ENCODE measurements at regions not wholly inside any gene's neighbourhood (a gene's known extent, or its start where the extent isn't known, plus 50 kb on each side); places are given as distances from the start of the nearest gene placed in this dataset.
A peak's percentile ranks its signal among the peaks of the same experiment; 100 is the strongest.

DNA sequence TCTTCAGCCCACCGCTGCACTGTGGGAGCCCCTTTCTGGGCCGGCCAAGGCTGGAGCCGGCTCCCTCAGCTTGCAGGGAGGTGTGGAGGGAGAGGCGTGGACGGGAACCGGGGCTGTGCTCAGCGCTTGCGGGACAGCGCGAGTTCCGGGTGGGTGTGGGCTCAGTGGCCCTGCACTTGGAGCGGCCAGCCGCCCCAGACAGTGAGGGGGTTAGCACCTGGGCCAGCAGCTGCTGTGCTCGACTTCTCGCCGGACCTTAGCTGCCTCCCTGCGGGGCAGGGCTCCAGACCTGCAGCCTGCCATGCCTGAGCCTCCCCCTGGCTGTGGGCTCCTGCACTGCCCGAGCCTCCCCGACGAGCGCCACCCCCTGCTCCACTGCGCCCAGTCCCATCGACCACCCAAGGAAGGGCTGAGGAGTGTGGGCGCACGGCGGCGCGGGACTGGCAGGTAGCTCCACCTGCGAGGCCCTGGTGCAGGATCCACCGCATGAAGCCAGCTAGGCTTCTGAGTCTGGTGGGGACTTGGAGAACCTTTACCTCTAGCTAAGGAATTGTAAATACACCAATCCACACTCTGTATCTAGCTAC is 92.9 kb upstream of the MAST4 start:
- no peak for ATAC-seq

DNA sequence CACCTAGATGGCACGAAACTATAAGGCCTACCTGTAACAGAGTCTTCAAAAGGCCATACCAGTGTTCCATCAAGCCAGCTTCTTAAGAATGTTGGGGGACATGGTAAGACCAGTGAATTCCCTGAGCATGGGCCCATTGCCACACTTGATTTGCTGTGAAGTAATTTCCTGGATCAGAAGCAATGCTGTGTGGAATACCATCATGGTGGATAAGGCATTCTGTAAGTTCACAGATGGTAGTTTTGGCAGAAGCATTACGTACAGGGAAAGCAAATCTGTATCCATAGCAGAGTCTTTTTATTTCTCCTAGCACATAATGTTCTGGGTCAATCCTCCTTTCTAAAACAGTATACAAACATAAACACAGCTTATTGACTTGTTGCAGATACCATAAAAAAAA is 89.1 kb upstream of the MAST4 start:
- no peak for ATAC-seq

DNA sequence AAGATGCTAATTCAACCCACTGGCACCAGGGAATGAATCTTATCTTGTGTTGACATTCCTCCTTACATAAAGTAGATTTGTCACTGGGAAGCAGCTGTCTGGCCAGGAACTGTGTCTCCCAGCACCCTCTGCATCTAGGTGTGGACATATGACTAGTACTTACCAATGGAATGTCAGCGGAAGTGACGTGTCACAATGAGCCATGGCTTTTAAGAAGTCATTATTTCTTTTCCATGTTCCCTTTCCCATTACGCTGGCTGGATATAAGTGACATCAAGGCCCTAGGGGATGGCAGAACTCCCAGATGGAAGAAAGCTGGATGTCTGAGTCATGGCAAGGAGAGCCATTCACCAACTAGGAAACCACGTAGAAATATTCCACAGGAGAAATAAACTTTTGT is 84.7 kb upstream of the MAST4 start:
- ATAC-seq = no peak

DNA sequence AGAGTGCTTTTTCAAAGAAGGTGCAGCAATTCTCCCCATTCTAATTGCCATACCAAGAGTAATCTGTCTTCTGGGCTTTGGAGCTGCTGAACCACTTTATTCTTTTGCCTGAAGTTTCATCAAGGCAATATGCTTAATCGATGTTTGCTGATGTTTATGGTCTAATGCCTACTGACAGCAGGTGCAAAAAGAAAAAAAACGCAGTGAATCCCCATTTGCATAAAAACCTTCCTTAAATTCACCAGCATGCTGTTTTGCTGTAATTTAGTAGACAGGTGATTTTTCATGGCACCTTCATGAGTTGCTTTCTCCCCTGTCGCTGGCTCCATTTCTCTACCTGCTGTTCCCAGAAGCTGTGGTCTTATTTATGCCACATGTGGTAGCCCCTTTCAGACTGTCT is 83.1 kb upstream of the MAST4 start:
- no peak for ATAC-seq

DNA sequence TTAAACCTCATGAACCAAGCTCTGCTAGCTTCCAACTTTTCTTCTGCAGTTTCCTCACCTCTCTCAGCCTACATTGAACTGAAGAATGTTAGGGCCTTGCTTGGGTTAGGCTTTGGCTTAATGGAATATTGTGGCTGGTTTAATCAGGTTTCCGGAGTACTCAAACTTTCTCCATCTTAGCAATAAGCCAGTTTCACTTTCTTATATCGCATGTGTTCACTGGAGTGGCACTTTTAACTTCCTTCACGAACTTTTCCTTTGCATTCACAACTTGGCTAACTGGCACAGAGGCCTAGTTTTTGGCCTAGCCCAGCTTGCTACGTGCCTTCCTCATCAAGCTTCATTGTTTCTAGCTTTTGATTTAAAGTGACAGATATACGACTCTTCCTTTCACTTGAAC is 81.0 kb upstream of the MAST4 start:
- ATAC-seq = no peak

DNA sequence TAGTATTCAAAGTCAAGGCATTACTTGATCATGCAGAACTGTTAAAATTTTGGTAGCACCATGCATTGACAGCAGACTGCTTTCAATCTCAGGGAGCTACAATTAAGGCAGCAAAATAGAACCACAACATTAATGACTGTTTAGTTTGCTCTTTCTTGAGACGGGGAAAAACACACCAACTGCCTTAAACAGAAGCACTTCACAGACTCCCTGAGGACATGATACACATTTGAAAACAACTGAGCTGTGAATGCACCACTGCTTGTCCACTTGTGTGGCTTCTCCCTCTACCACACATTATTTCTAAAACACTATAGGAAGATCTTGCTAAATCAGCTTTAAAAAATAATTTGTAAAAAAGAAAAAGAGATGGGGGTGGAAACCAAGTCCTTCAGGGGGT is 79.6 kb upstream of the MAST4 start:
- ATAC-seq = no peak

DNA sequence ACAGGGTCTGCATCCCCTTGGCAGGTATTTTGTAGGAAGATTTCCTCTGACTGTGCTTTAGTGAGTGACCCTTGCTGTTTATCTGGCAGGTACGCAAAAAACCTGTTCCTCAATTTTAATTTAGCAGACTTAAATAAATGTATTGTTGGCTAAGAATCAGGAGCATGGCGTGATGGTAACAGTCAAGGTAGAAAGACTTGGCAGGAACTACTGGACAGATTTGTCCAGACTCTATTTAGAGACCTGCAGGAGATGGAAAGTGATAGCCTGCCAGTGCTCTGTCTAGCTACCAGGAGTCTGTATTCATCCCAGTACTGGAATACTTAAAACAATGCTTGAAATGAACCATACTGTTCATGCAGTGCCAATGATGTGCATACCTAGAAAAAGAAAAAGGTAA is 78.8 kb upstream of the MAST4 start:
- ATAC-seq = no peak

DNA sequence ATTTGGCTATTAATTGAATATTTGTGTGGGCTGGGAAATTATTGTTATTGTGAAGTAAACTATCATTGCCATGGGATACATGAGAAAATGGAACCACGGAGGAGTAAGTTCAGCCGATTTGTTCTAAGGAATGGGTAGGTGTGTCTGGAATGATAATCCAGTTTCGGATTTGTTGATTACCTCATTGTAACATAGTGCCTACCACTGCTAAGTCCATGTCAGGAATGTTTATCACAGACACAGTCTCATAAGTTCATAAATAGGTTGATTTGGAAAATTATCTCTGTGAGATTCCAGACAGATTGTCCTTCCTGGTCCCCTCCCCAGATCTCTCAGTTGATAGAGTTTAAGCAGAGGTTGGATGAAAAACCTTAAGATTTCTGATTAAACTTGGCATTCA is 78.1 kb upstream of the MAST4 start:
- ATAC-seq = no peak

DNA sequence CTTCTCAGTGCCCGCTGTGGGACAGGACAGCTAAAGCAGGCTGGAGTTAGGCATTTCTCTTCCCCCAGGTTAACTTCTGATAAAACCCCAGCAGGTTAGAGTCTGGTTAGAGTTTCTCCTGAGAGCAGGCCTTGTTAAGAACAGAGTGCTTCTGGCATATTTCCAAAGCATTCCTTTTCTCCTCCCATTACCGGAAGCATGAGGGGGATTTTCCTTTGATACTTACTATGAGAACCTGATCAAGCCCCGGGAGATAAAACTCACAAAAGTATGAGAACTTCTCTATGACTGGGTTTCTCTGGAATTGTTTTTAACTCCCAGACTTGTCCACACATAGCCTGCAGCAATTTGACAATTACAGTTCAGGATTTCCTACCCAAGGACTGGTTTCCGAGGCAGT is 77.4 kb upstream of the MAST4 start:
- no peak for ATAC-seq

DNA sequence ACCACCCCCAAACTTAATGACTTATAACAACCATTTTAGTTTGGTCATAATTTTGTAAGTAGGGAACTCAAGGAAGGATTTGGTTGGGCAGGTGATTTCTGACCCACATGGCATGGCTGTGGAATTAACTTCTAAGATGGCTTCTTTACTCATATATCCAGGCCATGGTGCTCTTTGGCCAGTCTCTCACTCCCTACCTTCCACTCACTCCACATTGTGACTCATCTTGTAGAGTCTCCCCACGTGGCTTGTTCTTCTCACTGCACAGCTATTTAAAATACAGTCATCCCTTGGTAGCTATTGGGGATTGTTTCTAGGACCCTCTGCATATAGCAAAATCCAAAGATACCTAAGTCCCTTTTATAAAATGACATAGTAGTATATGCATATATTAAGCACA is 76.6 kb upstream of the MAST4 start:
- ATAC-seq = no peak

DNA sequence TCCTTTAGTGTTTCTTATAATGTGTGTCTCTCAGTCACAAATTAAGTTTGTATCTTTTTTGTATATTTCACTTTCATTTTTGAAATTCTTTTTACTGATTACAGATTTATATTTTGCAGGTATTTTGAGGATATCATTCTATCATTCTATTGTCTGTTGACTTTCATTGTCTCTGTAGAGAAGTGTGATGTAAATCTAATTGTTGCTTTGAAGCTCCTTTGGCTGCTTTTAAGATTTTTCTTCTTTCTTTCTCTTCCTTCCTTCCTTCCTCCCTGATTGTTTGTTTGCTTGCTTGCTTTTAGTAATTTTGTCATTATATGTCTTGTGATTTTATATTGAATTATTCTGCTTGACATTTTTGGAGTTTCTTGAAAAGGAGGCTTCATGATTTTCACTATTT is 75.3 kb upstream of the MAST4 start:
- no peak for ATAC-seq

DNA sequence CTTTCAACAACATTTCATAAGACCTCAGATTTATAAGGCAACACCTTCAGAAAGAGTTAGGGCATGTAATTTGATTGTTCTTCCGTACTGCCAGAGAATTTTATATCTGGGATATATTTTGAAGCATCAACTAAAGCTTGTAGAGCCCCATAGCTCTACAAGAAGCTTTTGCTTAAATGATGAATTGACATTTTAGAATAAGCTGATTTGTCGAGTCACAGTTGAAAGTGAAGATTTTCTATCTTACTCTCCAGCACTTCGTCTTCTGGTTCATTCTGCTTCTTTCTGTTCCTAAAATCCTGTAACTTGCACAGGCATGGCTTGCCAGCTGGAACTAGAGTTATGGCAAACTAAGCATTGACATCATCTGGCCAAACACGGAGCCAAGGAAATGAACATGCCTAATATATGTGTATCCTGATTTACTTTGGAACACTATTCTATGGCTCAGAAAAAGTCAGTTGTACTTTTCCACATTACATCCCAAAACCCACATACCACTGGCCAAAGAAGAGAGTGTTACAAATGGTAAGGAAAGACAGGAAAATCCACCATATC is 68.6 kb upstream of the MAST4 start:
- no peak for ATAC-seq

DNA sequence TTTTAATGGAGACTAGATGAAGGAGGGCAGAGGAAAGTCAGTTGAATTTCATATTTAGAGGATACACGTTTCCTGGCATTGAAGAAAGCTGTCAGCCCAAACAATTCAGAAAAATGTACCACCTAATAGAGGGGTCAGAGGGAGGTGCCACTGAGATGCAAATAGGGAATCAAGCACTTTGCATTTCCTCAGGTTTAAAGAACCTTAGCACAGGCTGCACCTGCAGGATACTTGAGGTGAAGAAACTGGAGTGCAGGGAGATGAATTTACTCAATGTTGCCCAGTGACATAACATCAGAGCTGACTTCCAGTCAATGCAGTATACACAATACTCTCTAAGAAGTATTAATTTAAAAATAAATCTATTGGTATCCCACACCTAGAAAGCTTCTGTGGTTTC is 67.0 kb upstream of the MAST4 start:
- no peak for ATAC-seq

DNA sequence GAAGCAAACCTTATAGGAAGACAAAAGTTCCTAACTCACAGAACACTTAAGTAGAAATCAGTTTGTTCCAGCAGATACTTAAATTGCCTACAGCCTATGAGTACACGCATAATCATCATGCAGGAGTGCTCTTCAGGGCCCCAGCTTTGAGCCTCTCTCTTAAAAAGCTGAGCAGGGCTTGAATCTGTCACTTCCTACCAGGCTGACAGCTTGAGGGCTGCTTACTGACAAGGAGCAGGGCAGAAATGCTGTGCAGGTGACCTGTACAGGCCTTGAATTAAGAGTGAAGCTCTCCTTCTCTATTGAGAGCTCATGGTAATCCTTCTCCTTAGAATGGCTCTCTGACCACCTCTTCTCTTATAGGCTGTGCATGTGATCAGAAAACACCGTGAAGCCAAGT is 66.5 kb upstream of the MAST4 start:
- ATAC-seq = no peak

DNA sequence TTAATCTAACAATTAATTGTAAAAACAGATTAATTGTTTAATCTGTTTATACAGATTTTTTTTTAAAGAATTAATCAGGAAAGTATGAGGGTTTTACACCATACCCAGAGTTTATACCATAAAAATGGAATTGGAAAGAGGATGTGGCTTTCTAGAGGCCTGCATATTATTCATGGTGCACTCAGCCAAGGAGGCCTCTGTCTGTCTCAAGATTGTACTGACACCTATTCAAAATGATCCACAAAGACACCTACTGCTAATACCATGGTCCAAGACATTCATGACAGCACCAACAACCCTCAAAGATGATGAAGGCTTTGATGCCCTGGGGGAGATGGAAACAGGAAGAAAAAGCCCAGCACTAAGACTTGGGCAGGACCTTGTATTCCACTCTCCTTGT is 58.1 kb upstream of the MAST4 start:
- no peak for ATAC-seq

DNA sequence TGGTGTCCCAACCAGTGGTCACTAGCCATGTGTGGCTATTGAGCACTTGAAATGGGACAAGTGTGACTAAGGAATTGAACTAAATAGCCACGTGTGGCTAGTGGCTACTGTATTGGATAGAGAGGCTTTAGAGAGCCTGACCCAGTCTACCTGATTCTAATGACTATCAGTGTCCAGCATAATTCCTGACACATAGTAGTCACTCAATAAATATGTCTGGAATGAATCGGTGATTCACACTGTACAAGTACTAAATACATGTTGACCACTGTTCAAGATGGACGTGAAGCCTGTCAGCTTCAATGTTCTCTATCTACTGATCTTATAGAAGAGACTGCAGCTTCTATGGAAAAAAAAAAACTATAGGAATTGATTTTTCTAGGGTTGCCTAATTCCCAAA is 57.7 kb upstream of the MAST4 start:
- ATAC-seq = no peak

DNA sequence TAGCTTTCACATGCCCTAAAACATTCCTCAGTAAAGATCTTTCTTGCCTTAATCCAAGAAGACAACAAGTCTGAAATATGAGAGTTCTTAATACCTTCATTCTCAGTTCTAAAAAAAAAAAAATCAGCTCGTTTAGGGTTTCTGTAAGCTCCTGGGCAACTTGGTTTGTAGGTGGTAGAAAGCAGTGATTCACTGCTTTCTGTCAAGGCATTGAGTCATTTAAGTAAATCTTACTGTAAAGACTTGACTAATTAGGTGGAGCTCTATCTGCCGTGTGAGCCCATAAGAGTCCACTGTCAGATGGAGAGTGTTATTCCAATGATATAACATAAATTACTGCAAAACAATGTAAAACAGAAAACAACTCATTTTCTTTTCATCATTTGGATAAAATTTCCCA is 56.1 kb upstream of the MAST4 start:
- ATAC-seq = peak; percentile 64 to 74

DNA sequence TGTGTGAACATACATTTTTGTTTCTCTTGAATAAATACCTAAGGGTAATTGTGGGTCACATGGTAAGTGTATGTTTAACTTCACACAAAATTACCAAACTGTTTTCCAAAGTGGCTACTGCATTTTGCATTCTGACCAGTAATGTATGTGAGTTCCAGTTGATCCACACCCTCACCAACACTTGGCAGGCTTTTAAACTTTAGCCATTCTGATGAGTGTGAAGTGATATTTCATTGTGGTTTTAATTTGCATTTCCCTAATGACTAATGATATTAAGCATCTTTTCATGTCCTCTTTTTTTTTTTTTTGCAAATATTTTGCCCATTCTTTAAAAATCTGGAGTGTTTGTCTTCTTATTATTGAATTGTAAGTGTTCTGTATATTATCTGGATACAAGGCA is 53.5 kb upstream of the MAST4 start:
- ATAC-seq = no peak

Data from activated CD4-positive, CD25-positive, alpha-beta regulatory T cell treated with anti-CD3 and anti-CD28 coated beads, Interleukin-2, amount 50 U/mL, for 24 hours (primary cell).